Endodermal cell (in vitro differentiated cells): ENCODE measurements at regions not wholly inside any gene's neighbourhood (a gene's known extent, or its start where the extent isn't known, plus 50 kb on each side); places are given as distances from the start of the nearest gene placed in this dataset.

Experiments
- DNase-seq: peaks from one replicate; pipeline ENCODE4 v3.0.0-alpha.2; 2017
- H3K27ac ChIP-seq: 2 replicates; pipeline ENCODE4 v1.5.1; 2013; ENCODE audit warnings: mild to moderate bottlenecking, low read depth, low read length, moderate library complexity
- H3K27me3 ChIP-seq: 2 replicates; pipeline ENCODE4 v1.6.1; 2013; ENCODE audit warnings: mild to moderate bottlenecking, low read length, moderate library complexity; ENCODE audit not compliant: insufficient read depth, control insufficient read depth, poor library complexity, severe bottlenecking
- H3K36me3 ChIP-seq: 2 replicates; pipeline ENCODE4 v1.7.0; 2013; ENCODE audit warnings: mild to moderate bottlenecking, low read length, moderate library complexity; ENCODE audit not compliant: control insufficient read depth, insufficient read depth
- H3K4me1 ChIP-seq: one replicate; pipeline ENCODE4 v1.7.0; 2013; ENCODE audit warnings: low read length; ENCODE audit not compliant: control insufficient read depth, insufficient read depth
- H3K4me3 ChIP-seq: 2 replicates; pipeline ENCODE4 v1.5.1; 2013; ENCODE audit warnings: mild to moderate bottlenecking, low read length, moderate library complexity
- H3K9ac ChIP-seq: 2 replicates; pipeline ENCODE4 v1.6.1; 2013; ENCODE audit warnings: mild to moderate bottlenecking, low read length, moderate library complexity; ENCODE audit not compliant: poor library complexity, severe bottlenecking; ENCODE audit errors: extremely low read depth
- H3K9me3 ChIP-seq: 2 replicates; pipeline ENCODE4 v1.6.1; 2013; ENCODE audit warnings: mild to moderate bottlenecking, low read length, moderate library complexity; ENCODE audit not compliant: control insufficient read depth
- H3K27ac Mint-ChIP-seq: 2 replicates; pipeline ENCODE4 v1.8.0; 2020; ENCODE audit warnings: mixed read lengths
- H3K27me3 Mint-ChIP-seq: 2 replicates; pipeline ENCODE4 v1.8.0; 2021; ENCODE audit warnings: mild to moderate bottlenecking, mixed read lengths; ENCODE audit not compliant: insufficient read depth
- H3K36me3 Mint-ChIP-seq: 2 replicates; pipeline ENCODE4 v1.8.0; 2020; ENCODE audit warnings: low read depth, mixed read lengths
- H3K4me1 Mint-ChIP-seq: 2 replicates; pipeline ENCODE4 v1.8.0; 2020; ENCODE audit warnings: mixed read lengths
- H3K4me3 Mint-ChIP-seq: 2 replicates; pipeline ENCODE4 v1.8.0; 2020; ENCODE audit warnings: mild to moderate bottlenecking, moderate library complexity, mixed read lengths
- H3K9me3 Mint-ChIP-seq: 2 replicates; pipeline ENCODE4 v1.8.0; 2020; ENCODE audit warnings: mild to moderate bottlenecking, mixed read lengths
- WGBS, 2 experiments: methylation state at CpG; one replicate each; pipeline versions ENCODE4 v1.1.5 to v1.1.7; 2013; ENCODE audit warnings: missing lambda C conversion rate in 2 of 2, mixed read lengths in 1 of 2; ENCODE audit not compliant: insufficient coverage in 1 of 2, insufficient read length in 1 of 2; 5-methylcytosine and 5-hydroxymethylcytosine counted together
- TF ChIP-seq, protein P1 (sequence below): fragments of 200-600 bp; sonication (generic); conservative IDR thresholded peaks from 2 replicates; pipeline ENCODE4 v1.5.0; 2021; ENCODE audit warnings: antibody characterized with exemption, mild to moderate bottlenecking

DNA sequence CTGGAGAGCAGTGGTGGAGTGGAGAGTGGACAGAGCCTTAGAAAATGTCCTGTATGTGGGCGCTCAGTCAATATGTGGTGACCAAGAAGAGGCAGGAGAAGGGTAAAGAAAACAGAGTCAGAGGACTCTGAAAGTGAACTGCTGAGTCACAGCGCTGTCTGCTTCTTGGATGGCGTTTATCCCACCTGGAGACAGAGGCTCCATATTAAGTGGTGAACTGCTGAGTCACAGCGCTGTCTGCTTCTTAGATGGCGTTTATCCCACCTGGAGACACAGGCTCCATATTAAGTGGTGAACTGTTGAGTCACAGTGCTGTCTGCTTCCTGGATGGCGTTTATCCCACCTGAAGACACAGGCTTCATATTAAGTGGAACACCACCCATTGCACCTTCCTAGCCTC lies 119.3 kb upstream of the RALGAPA2 start:
- Histone ChIP-seq H3K4me1 (no peaks in the 10 kb centered on the region), H3K27me3 (peaks cover 18% of the 10 kb centered on the region), H3K36me3 (no peaks in the 10 kb centered on the region), H3K27ac (no peak overlapping the region), H3K4me3 (no peak overlapping the region), H3K9me3 (peaks cover 21% of the 10 kb centered on the region), H3K9ac (no peak overlapping the region)
- no peaks in the 10 kb centered on the region for H3K4me1 Mint-ChIP-seq
- H3K4me3 Mint-ChIP-seq, result no peak overlapping the region
- WGBS, 2 experiments, result 93 to 94% methylated on average over 5 to 6 of the region's 6 CpGs
- peaks cover 2% of the 10 kb centered on the region for H3K36me3 Mint-ChIP-seq
- H3K27me3 Mint-ChIP-seq, result peaks cover 28% of the 10 kb centered on the region
- TF ChIP-seq, protein P1, sequence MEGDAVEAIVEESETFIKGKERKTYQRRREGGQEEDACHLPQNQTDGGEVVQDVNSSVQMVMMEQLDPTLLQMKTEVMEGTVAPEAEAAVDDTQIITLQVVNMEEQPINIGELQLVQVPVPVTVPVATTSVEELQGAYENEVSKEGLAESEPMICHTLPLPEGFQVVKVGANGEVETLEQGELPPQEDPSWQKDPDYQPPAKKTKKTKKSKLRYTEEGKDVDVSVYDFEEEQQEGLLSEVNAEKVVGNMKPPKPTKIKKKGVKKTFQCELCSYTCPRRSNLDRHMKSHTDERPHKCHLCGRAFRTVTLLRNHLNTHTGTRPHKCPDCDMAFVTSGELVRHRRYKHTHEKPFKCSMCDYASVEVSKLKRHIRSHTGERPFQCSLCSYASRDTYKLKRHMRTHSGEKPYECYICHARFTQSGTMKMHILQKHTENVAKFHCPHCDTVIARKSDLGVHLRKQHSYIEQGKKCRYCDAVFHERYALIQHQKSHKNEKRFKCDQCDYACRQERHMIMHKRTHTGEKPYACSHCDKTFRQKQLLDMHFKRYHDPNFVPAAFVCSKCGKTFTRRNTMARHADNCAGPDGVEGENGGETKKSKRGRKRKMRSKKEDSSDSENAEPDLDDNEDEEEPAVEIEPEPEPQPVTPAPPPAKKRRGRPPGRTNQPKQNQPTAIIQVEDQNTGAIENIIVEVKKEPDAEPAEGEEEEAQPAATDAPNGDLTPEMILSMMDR, result no peak
- peaks cover 29% of the 10 kb centered on the region for H3K9me3 Mint-ChIP-seq
- no peak for DNase-seq
- no peak overlapping the region for H3K27ac Mint-ChIP-seq

DNA sequence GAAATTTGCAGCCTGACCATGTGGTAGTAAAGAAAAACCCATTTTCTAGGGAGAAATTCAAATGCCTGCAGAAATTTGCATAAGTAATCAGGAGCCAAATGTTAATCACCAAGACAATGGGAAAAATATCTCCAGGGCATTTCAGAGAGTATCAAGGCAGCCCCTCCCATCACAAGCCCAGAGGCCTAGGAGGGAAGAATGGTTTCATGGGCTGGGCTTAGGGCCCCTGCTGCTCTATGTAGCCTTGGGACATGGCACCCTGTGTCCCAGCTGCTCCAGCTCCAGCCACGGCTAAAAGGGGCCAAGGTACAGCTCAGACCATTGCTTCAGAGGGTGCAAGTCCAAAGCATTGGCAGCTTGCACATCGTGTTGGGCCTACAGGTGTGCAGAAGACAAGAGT lies 117.2 kb upstream of the RALGAPA2 start:
- Histone ChIP-seq H3K4me3 (no peak overlapping the region), H3K9ac (no peak overlapping the region), H3K27ac (no peak overlapping the region), H3K36me3 (no peaks in the 10 kb centered on the region), H3K4me1 (no peaks in the 10 kb centered on the region), H3K9me3 (peaks cover 21% of the 10 kb centered on the region), H3K27me3 (no peaks in the 10 kb centered on the region)
- H3K27me3 Mint-ChIP-seq, result peaks cover 14% of the 10 kb centered on the region
- peaks cover 29% of the 10 kb centered on the region for H3K9me3 Mint-ChIP-seq
- TF ChIP-seq, protein P1, result no peak
- peaks cover 2% of the 10 kb centered on the region for H3K36me3 Mint-ChIP-seq
- H3K4me3 Mint-ChIP-seq, result no peak overlapping the region
- no peak for DNase-seq
- H3K4me1 Mint-ChIP-seq, result peaks cover 2% of the 10 kb centered on the region
- WGBS, 2 experiments, result 81 to 90% methylated on average over 2 of the region's 2 CpGs
- no peak overlapping the region for H3K27ac Mint-ChIP-seq

DNA sequence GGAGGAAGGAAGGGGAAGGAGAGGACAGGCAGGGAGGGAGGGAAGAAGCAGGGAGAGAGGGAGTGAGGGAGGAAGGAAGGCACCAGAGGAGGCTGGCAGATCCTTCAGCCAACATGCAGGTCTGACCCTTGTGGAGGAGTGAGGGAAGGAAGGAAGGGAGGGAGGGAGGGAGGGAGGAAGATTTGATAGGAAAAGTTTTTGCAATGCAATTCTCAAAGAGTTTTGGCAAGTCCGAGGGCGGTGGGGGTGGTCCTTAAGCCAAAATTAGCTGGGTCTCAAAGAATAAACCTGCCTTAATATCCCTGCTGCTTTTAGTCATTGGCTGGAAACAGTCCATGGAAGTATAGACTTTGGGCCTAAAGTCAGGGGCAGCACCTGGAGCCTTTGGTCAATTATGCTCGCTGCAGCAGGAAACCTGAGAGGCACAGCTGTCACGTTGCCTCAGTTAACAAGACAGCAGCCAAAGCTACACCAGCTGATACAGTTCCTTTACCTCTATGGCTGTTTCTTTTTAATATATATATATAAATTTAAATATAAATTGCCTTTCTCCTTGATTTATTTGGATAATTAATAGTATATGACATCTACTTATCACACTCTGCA lies 115.7 kb upstream of the RALGAPA2 start:
- peaks cover 18% of the 10 kb centered on the region for H3K27me3 Mint-ChIP-seq
- H3K9me3 ChIP-seq, result peaks cover 21% of the 10 kb centered on the region

More for the DNA sequence above, 115.7 kb upstream of the RALGAPA2 start:
- Histone ChIP-seq H3K4me3 (no peak overlapping the region), H3K27me3 (no peaks in the 10 kb centered on the region), H3K9ac (no peak overlapping the region), H3K36me3 (no peaks in the 10 kb centered on the region), H3K4me1 (no peaks in the 10 kb centered on the region), H3K27ac (no peak overlapping the region)
- WGBS, 2 experiments, result 84 to 100% methylated on average over 3 to 4 of the region's 4 CpGs
- peaks cover 2% of the 10 kb centered on the region for H3K36me3 Mint-ChIP-seq
- TF ChIP-seq, protein P1, result no peak
- H3K9me3 Mint-ChIP-seq, result peaks cover 29% of the 10 kb centered on the region
- DNase-seq, result no peak
- no peak overlapping the region for H3K27ac Mint-ChIP-seq
- no peak overlapping the region for H3K4me3 Mint-ChIP-seq
- H3K4me1 Mint-ChIP-seq, result peaks cover 2% of the 10 kb centered on the region
